A549 (cell line): ENCODE measurements at regions not wholly inside any gene's neighbourhood (a gene's known extent, or its start where the extent isn't known, plus 50 kb on each side); places are given as distances from the start of the nearest gene placed in this dataset.

Experiments
- ATAC-seq, 2 experiments: fragments of 200-7000 bp in 1 of 2; fragments of >200 bp in 1 of 2; cut with Nextera tagmentation in 1 of 2; cut with Tn5 transposase in 1 of 2; 3 replicates each; pipeline versions ENCODE4 v1.8.0 to v1.9.1; 2018 to 2020; ENCODE audit warnings: mild to moderate bottlenecking in 1 of 2, moderate library complexity in 1 of 2
- CTCF ChIA-PET: fragments of 300-600 bp; sonication (Branson Sonifier 250); formaldehyde crosslinking; extraction: SDS; loops from one replicate; lab custom pipeline; 2021; ENCODE audit warnings: antibody characterized with exemption, inconsistent platforms; lab: Yijun Ruan, JAX
- POLR2A ChIA-PET: fragments of 350-600 bp; formaldehyde crosslinking; extraction: SDS; loops from one replicate; lab custom pipeline; 2021; ENCODE audit warnings: antibody characterized with exemption, inconsistent platforms; lab: Yijun Ruan, JAX
- DNase-seq, 2 experiments: peaks; one replicate each; pipeline versions ENCODE4 v3.0.0 to v3.0.0-alpha.2; 2011 to 2016; ENCODE audit warnings: low read depth in 1 of 2, low spot score in 1 of 2
- FAIRE-seq: peaks from 2 replicates; lab custom pipeline; 2011; peaks lifted over from hg19 to GRCh38; lab: Jason Lieb, UNC
- H3K27ac ChIP-seq, 2 experiments: fragments of >200 bp; sonication (Bioruptor Twin); formaldehyde crosslinking; 3 replicates each; pipeline ENCODE4 v1.5.1; 2016 to 2017
- H3K4me1 ChIP-seq: fragments of >200 bp; sonication (Bioruptor Twin); formaldehyde crosslinking; 3 replicates; pipeline ENCODE4 v1.6.1; 2016
- H3K4me2 ChIP-seq: fragments of >200 bp; sonication (Bioruptor Twin); formaldehyde crosslinking; 3 replicates; pipeline ENCODE4 v1.6.1; 2016
- H3K4me3 ChIP-seq: fragments of >200 bp; sonication (Bioruptor Twin); formaldehyde crosslinking; 3 replicates; pipeline ENCODE4 v1.5.1; 2016
- H3K9me3 ChIP-seq: fragments of >200 bp; sonication (Bioruptor Twin); formaldehyde crosslinking; 3 replicates; pipeline ENCODE4 v1.6.1; 2016
- CBX2 ChIP-seq: fragments of 200-600 bp; sonication (generic); IDR thresholded peaks from 2 replicates; pipeline ENCODE4 v1.6.1; 2016; ENCODE audit warnings: low read depth, mild to moderate bottlenecking, borderline replicate concordance
- CBX8 ChIP-seq: fragments of 200-600 bp; sonication (generic); IDR thresholded peaks from 2 replicates; pipeline ENCODE4 v1.6.1; 2016
- CEBPB ChIP-seq, 2 experiments: fragments of >200 bp in 1 of 2; sonication (Bioruptor Twin) in 1 of 2; formaldehyde crosslinking in 1 of 2; IDR thresholded peaks; 2 replicates each; pipeline ENCODE4 v1.6.1; 2012 to 2016
- CHD4 ChIP-seq: fragments of 200-600 bp; sonication (generic); IDR thresholded peaks from 2 replicates; pipeline ENCODE4 v1.6.1; 2016; ENCODE audit warnings: antibody characterized with exemption, mild to moderate bottlenecking, borderline replicate concordance
- E2F6 ChIP-seq: IDR thresholded peaks from 2 replicates; pipeline ENCODE4 v1.6.1; 2012; ENCODE audit warnings: low read depth, borderline replicate concordance
- EHMT2 ChIP-seq: fragments of 200-600 bp; sonication (generic); IDR thresholded peaks from 2 replicates; pipeline ENCODE4 v1.6.1; 2016; ENCODE audit warnings: antibody characterized with exemption, low read depth, mild to moderate bottlenecking, moderate library complexity
- EP300 ChIP-seq, 2 experiments: fragments of >200 bp; sonication (Bioruptor Twin); formaldehyde crosslinking; IDR thresholded peaks; 2 replicates in 1 of 2; 3 replicates in 1 of 2; pipeline ENCODE4 v1.6.1; 2016 to 2017
- FOSB ChIP-seq: fragments of 250-450 bp; sonication (Bioruptor Pico); IDR thresholded peaks from 2 replicates; pipeline ENCODE4 v1.5.0; 2020; ENCODE audit warnings: mild to moderate bottlenecking, moderate library complexity
- FOSL2 ChIP-seq, 2 experiments: fragments of 450-650 bp in 1 of 2; fragments of >200 bp in 1 of 2; sonication (Bioruptor Twin) in 1 of 2; formaldehyde crosslinking; IDR thresholded peaks; 2 replicates each; pipeline versions ENCODE4 v1.5.0 to v1.6.1; 2016 to 2020; ENCODE audit warnings: mild to moderate bottlenecking in 1 of 2, moderate library complexity in 1 of 2
- GATA3 ChIP-seq: IDR thresholded peaks from 2 replicates; pipeline ENCODE4 v1.6.1; 2012; ENCODE audit warnings: borderline replicate concordance
- HES2 ChIP-seq: fragments of >200 bp; sonication (Bioruptor Twin); formaldehyde crosslinking; IDR thresholded peaks from 2 replicates; pipeline ENCODE4 v1.6.1; 2016
- HOXA7 ChIP-seq: fragments of 250-450 bp; sonication (Bioruptor Pico); IDR thresholded peaks from 2 replicates; pipeline ENCODE4 v1.5.0; 2020; ENCODE audit warnings: mild to moderate bottlenecking, moderate library complexity
- JUNB ChIP-seq: fragments of >200 bp; sonication (Bioruptor Twin); formaldehyde crosslinking; IDR thresholded peaks from 2 replicates; pipeline ENCODE4 v1.6.1; 2016
- KDM1A ChIP-seq: fragments of 200-600 bp; sonication (generic); IDR thresholded peaks from 2 replicates; pipeline ENCODE4 v1.6.1; 2016; ENCODE audit warnings: low read depth, mild to moderate bottlenecking
- PBX3 ChIP-seq: IDR thresholded peaks from 2 replicates; pipeline ENCODE4 v1.6.1; 2012
- PHF8 ChIP-seq: fragments of 200-600 bp; sonication (generic); IDR thresholded peaks from 2 replicates; pipeline ENCODE4 v1.6.1; 2016; ENCODE audit warnings: low read depth, mild to moderate bottlenecking, antibody characterized with exemption, moderate library complexity, borderline replicate concordance
- RCOR1 ChIP-seq: fragments of 150-350 bp; IDR thresholded peaks from 2 replicates; pipeline ENCODE4 v1.6.1; 2014; ENCODE audit warnings: antibody characterized with exemption, low read length, low read depth
- SMC3 ChIP-seq: fragments of >200 bp; sonication (Bioruptor Twin); formaldehyde crosslinking; IDR thresholded peaks from 3 replicates; pipeline ENCODE4 v1.6.1; 2018; ENCODE audit warnings: inconsistent platforms
- SREBF2 ChIP-seq: fragments of 450-650 bp; IDR thresholded peaks from 2 replicates; pipeline ENCODE4 v1.6.1; 2014; ENCODE audit warnings: mild to moderate bottlenecking, moderate library complexity
- TFCP2L1 ChIP-seq: fragments of 250-450 bp; sonication (Bioruptor Pico); IDR thresholded peaks from 2 replicates; pipeline ENCODE4 v1.5.0; 2021; ENCODE audit warnings: mild to moderate bottlenecking
- USF2 ChIP-seq: fragments of 450-650 bp; IDR thresholded peaks from 2 replicates; pipeline ENCODE4 v1.6.1; 2014; ENCODE audit warnings: antibody characterized with exemption
- ZC3H11A ChIP-seq: fragments of 450-650 bp; IDR thresholded peaks from 2 replicates; pipeline ENCODE4 v1.6.1; 2014; ENCODE audit warnings: antibody characterized with exemption, mild to moderate bottlenecking
- ZFP36 ChIP-seq: fragments of 450-650 bp; IDR thresholded peaks from 2 replicates; pipeline ENCODE4 v1.6.1; 2014; ENCODE audit warnings: borderline replicate concordance; ENCODE audit not compliant: partially characterized antibody
- WGBS: methylation state at CpG from one replicate; pipeline ENCODE4 v1.1.6; 2017; ENCODE audit errors: missing lambda C conversion rate; 5-methylcytosine and 5-hydroxymethylcytosine counted together

GRCh38 chr2:16026816-16027501 is 86.6 kb downstream of the MYCN start (continued):
- TF ChIP-seq HOXA7 (CRISPR knock-in tag) (no peak), FOSB (CRISPR knock-in tag) (no peak), CHD4 (no peak), JUNB (no peak), ZFP36 (no peak)

- H3K4me1 ChIP-seq = no peaks in the 10 kb centered on the region
- no peak for ATAC-seq
- H3K9me3 ChIP-seq = no peaks in the 10 kb centered on the region
- H3K27ac ChIP-seq = no peak overlapping the region
- no peak for DNase-seq
- no peak for TF ChIP-seq TFCP2L1 (CRISPR knock-in tag)
- TF ChIP-seq KDM1A = no peak
- TF ChIP-seq EP300 (IDR thresholded peaks at IDR 0.05) = no peak
- no peak for TF ChIP-seq PHF8
- TF ChIP-seq CBX8 = no peak
- TF ChIP-seq EHMT2 = no peak
- TF ChIP-seq E2F6 = no peak
- no peak for TF ChIP-seq CBX2
- no peak for TF ChIP-seq SMC3
- no peak for TF ChIP-seq JUNB
- TF ChIP-seq ZC3H11A = no peak
- no peak for TF ChIP-seq GATA3
- no peak for TF ChIP-seq RCOR1
- TF ChIP-seq FOSL2 (IDR thresholded peaks at IDR 0.05) = no peak
- no peak for TF ChIP-seq FOSL2 (CRISPR knock-in tag; IDR thresholded peaks at IDR 0.05)
- TF ChIP-seq SREBF2 = no peak
- TF ChIP-seq HES2 = no peak
- TF ChIP-seq USF2 = no peak
- no peak for TF ChIP-seq CEBPB (IDR thresholded peaks at IDR 0.05)
- TF ChIP-seq PBX3 = no peak
- no peak for FAIRE-seq
- CTCF ChIA-PET = no interaction called here
- no peak overlapping the region for H3K4me3 ChIP-seq
- no peak overlapping the region for H3K4me2 ChIP-seq
- POLR2A ChIA-PET = no interaction called here
- whole genome bisulfite sequencing = 39% methylated on average over 17 of the region's 17 CpGs
These were observed 85.7 kb downstream of the MYCN start for GRCh38 chr2:16025876-16026640.
